Esophagus squamous epithelium (tissue), 5 donors: ENCODE measurements at regions not wholly inside any gene's neighbourhood (a gene's known extent, or its start where the extent isn't known, plus 50 kb on each side); places are given as distances from the start of the nearest gene placed in this dataset.

Experiments
- DNase-seq: peaks from one replicate; lab custom pipeline; 2025; lab: John Stamatoyannopoulos, UW
- H3K27ac ChIP-seq, 4 donors: fragments of 200-600 bp; sonication (generic); one replicate each; pipeline ENCODE4 v1.5.1; 2016 to 2019; ENCODE audit warnings: mild to moderate bottlenecking in 1 of 4
- H3K27me3 ChIP-seq, 4 donors: fragments of 200-600 bp; sonication (generic); 1 replicate in 3 of 4; 2 replicates in 1 of 4; pipeline versions ENCODE4 v1.5.1 to v1.6.0; 2017 to 2021; ENCODE audit warnings: antibody characterized with exemption in 1 of 4
- H3K36me3 ChIP-seq, 3 donors: fragments of 200-600 bp; sonication (generic); one replicate each; pipeline ENCODE4 v1.5.1; 2016 to 2019
- H3K4me1 ChIP-seq, 3 donors: fragments of 200-600 bp; sonication (generic); one replicate each; pipeline ENCODE4 v1.5.1; 2017 to 2019
- H3K4me3 ChIP-seq, 4 donors: fragments of 200-600 bp; sonication (generic); 1 replicate in 3 of 4; 2 replicates in 1 of 4; pipeline ENCODE4 v1.5.1; 2016 to 2019; ENCODE audit warnings: mild to moderate bottlenecking in 2 of 4, moderate library complexity in 1 of 4
- H3K9me3 ChIP-seq, 3 donors: fragments of 200-600 bp; sonication (generic); one replicate each; pipeline ENCODE4 v1.5.1; 2016 to 2019
- CTCF ChIP-seq, 6 experiments: fragments of 450-650 bp in 4 of 6; fragments of 200-600 bp in 2 of 6; sonication (generic) in 2 of 6; IDR thresholded peaks; one replicate each; pipeline ENCODE4 v1.5.1; 2016 to 2019; ENCODE audit warnings: antibody characterized with exemption in 6 of 6, mild to moderate bottlenecking in 4 of 6, moderate library complexity in 4 of 6
- POLR2A ChIP-seq, 4 donors: fragments of 450-650 bp; IDR thresholded peaks; one replicate each; pipeline ENCODE4 v1.6.1; 2017; ENCODE audit warnings: antibody characterized with exemption in 4 of 4, mild to moderate bottlenecking in 4 of 4, moderate library complexity in 3 of 4
- WGBS, 2 donors: methylation state at CpG; one replicate each; pipeline ENCODE4 v1.1.5; 2018; 5-methylcytosine and 5-hydroxymethylcytosine counted together
- intact Hi-C: fragments of 100-400 bp; cut with DNase I; formaldehyde crosslinking; loops from one replicate; pipeline ENCODE4 v1.15.0; 2022
- donor health status: DM: yes; HTN: yes; CAD: no.

- no peak for DNase-seq
- TF ChIP-seq CTCF (IDR thresholded peaks at IDR 0.05) = no peak
- TF ChIP-seq POLR2A (IDR thresholded peaks at IDR 0.05) = no peak
- Histone ChIP-seq H3K9me3 (no peaks in the 10 kb centered on the region), H3K27me3 (no peaks in the 10 kb centered on the region), H3K27ac (no peak overlapping the region), H3K36me3 (no peaks in the 10 kb centered on the region), H3K4me1 (no peaks in the 10 kb centered on the region), H3K4me3 (no peak overlapping the region)
- intact Hi-C loops = no loop called here
Observed at GRCh38 chr3:28125342-28125741, 116.1 kb upstream of the CMC1 start.

- no peaks in the 10 kb centered on the region for H3K36me3 ChIP-seq
- 73 to 81% methylated on average over 2 of the region's 2 CpGs for WGBS, 2 donors
Observed at GRCh38 chr3:28130836-28131235, 110.6 kb upstream of the CMC1 start.

GRCh38 chr3:28132941-28133340, 108.5 kb upstream of the CMC1 start:
- DNase-seq = no peak
- TF ChIP-seq CTCF (IDR thresholded peaks at IDR 0.05) (no peak), POLR2A (IDR thresholded peaks at IDR 0.05) (no peak)

More at GRCh38 chr3:28130836-28131235, 110.6 kb upstream of the CMC1 start:
- no peaks in the 10 kb centered on the region for H3K9me3 ChIP-seq
- intact Hi-C loops = no loop called here
- DNase-seq = no peak
- H3K4me1 ChIP-seq = no peaks in the 10 kb centered on the region
- no peak overlapping the region for H3K4me3 ChIP-seq
- TF ChIP-seq POLR2A (IDR thresholded peaks at IDR 0.05) (no peak), CTCF (IDR thresholded peaks at IDR 0.05) (no peak)
- no peak overlapping the region for H3K27ac ChIP-seq
- no peaks in the 10 kb centered on the region for H3K27me3 ChIP-seq

GRCh38 chr3:28134198-28134597, 107.2 kb upstream of the CMC1 start:
- no peaks in the 10 kb centered on the region for H3K9me3 ChIP-seq
- DNase-seq = no peak
- H3K36me3 ChIP-seq = no peaks in the 10 kb centered on the region
- H3K4me1 ChIP-seq = no peaks in the 10 kb centered on the region
- no peak overlapping the region for H3K27ac ChIP-seq
- intact Hi-C loops = no loop called here
- no peak for TF ChIP-seq CTCF (IDR thresholded peaks at IDR 0.05)
- no peak for TF ChIP-seq POLR2A (IDR thresholded peaks at IDR 0.05)
- 63 to 67% methylated on average over 1 of the region's 1 CpG for WGBS, 2 donors
- no peaks in the 10 kb centered on the region for H3K27me3 ChIP-seq
- H3K4me3 ChIP-seq = no peak overlapping the region

More at GRCh38 chr3:28132941-28133340, 108.5 kb upstream of the CMC1 start:
- no peak overlapping the region for H3K4me3 ChIP-seq
- no peaks in the 10 kb centered on the region for H3K9me3 ChIP-seq
- no peaks in the 10 kb centered on the region for H3K36me3 ChIP-seq
- H3K27me3 ChIP-seq = no peaks in the 10 kb centered on the region
- intact Hi-C loops = no loop called here
- 65 to 79% methylated on average over 5 of the region's 5 CpGs for WGBS, 2 donors
- no peaks in the 10 kb centered on the region for H3K4me1 ChIP-seq
- H3K27ac ChIP-seq = no peak overlapping the region

- intact Hi-C loops = no loop called here
Observed at GRCh38 chr3:28134792-28135375, 106.5 kb upstream of the CMC1 start.

More at GRCh38 chr3:28134792-28135375, 106.5 kb upstream of the CMC1 start:
- no peak for DNase-seq
- Histone ChIP-seq H3K27me3 (no peaks in the 10 kb centered on the region), H3K36me3 (no peaks in the 10 kb centered on the region), H3K4me1 (peaks cover 0 to 3% (median 0%) of the 10 kb centered on the region in 3 donors), H3K4me3 (no peak overlapping the region), H3K9me3 (no peaks in the 10 kb centered on the region), H3K27ac (no peak overlapping the region)
- WGBS, 2 donors = 65 to 78% methylated on average over 3 of the region's 3 CpGs
- TF ChIP-seq POLR2A (IDR thresholded peaks at IDR 0.05) = no peak
- TF ChIP-seq CTCF (IDR thresholded peaks at IDR 0.05) = no peak
